ENCODE measurements at regions not wholly inside any gene's neighbourhood (a gene's known extent, or its start where the extent isn't known, plus 50 kb on each side); places are given as distances from the start of the nearest gene placed in this dataset.

DNA sequence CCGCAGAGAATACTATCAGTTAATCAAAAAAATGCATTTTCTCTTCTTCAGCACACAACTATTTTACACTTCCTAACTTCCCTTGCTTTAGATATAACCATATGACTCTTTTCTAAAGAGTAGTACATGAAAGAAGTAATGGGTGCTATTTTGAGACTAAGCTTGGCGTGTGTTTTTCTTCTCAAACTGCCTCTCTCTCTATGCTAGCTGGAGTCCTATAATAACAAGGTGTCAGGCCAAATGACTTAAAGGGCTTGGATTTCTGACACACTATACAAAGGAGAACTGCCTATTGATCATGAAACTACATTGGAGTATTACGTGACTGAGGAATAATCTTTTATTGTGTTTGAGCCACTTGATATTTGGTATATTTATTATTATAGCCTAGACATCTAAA is 1330.1 kb upstream of the SPRY2 start:
- H3K4me2 ChIP-seq (ENCODE audit: insufficient read depth, low read length, poor library complexity, severe bottlenecking) = no peak overlapping the region
- H4K91ac ChIP-seq (ENCODE audit: low read depth, low read length, poor library complexity) = no peak overlapping the region

DNA sequence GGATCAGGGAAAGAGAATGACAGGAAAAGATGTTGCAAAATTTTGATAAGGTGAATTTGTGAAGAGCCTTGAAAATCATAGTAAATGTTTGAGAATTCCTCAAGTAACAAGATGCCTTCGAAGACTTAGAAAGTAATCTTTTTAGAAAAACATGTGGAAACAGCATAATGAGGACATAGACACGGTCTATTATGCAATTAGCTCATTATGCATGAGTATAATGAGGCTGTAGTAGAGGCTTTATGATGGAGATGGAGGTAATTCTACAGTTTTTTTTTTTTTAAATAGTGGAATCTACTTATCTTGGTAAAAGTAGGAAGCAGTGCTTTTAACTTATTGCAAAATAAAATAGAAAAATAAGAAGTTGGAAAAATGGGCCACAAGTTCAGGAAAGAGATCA is 1329.1 kb upstream of the SPRY2 start:
- Histone ChIP-seq H3K18ac (ENCODE audit: low read length) (no peak overlapping the region), H4K8ac (ENCODE audit: low read depth, low read length) (no peak overlapping the region)

More for the DNA sequence above, 1330.1 kb upstream of the SPRY2 start:
- H2BK15ac ChIP-seq (ENCODE audit: low read length) = no peak overlapping the region
- H3K36me3 ChIP-seq (replicated peaks in 1 of 2; ENCODE audit: control insufficient read depth in 2 of 2, insufficient read depth in 2 of 2, low read length in 2 of 2) = no peaks in the 10 kb centered on the region
- WGBS, 2 donors (ENCODE audit: extremely low coverage in 2 of 2, insufficient read length in 2 of 2, insufficient replicate concordance in 1 of 2) = no CpG with 5 or more reads among the region's 3 CpGs
- H3K14ac ChIP-seq (ENCODE audit: low read length) = no peak overlapping the region
- H2BK5ac ChIP-seq (ENCODE audit: low read length) = no peak overlapping the region
- H3K9ac ChIP-seq (ENCODE audit: low read depth, low read length, poor library complexity) = no peak overlapping the region
- no peak overlapping the region for H3K23ac ChIP-seq (ENCODE audit: low read depth, low read length, poor library complexity)
- H2BK12ac ChIP-seq (ENCODE audit: low read length) = no peak overlapping the region
- no peaks in the 10 kb centered on the region for H3K9me3 ChIP-seq (replicated peaks in 1 of 2; ENCODE audit: control insufficient read depth in 2 of 2, insufficient read depth in 1 of 2, low read depth in 1 of 2, low read length in 2 of 2)
- no peak overlapping the region for H3K4ac ChIP-seq (ENCODE audit: low read length)
- H4K8ac ChIP-seq (ENCODE audit: low read depth, low read length) = no peak overlapping the region
- H3K27ac ChIP-seq (replicated peaks; ENCODE audit: low read length) = no peak overlapping the region
- H2BK120ac ChIP-seq (ENCODE audit: low read depth, low read length) = no peak overlapping the region
- no peak overlapping the region for H2AK5ac ChIP-seq (ENCODE audit: low read depth, low read length)
- H3K79me1 ChIP-seq (ENCODE audit: low read depth, low read length) = no peaks in the 10 kb centered on the region
- no peaks in the 10 kb centered on the region for H3K27me3 ChIP-seq (ENCODE audit: control insufficient read depth in 3 of 3, insufficient read depth in 3 of 3, low read depth in 1 of 3, low read length in 3 of 3)
- H3K4me1 ChIP-seq (ENCODE audit: control insufficient read depth in 2 of 2, insufficient read depth in 1 of 2, low read depth in 1 of 2, low read length in 2 of 2) = no peaks in the 10 kb centered on the region
- no peak overlapping the region for H3K4me3 ChIP-seq (ENCODE audit: low read length in 2 of 2)
- H3K18ac ChIP-seq (ENCODE audit: low read length) = no peak overlapping the region
- DNase-seq (ENCODE audit: low spot score) = no peak
- H2AFZ ChIP-seq (ENCODE audit: low read length) = no peak overlapping the region

DNA sequence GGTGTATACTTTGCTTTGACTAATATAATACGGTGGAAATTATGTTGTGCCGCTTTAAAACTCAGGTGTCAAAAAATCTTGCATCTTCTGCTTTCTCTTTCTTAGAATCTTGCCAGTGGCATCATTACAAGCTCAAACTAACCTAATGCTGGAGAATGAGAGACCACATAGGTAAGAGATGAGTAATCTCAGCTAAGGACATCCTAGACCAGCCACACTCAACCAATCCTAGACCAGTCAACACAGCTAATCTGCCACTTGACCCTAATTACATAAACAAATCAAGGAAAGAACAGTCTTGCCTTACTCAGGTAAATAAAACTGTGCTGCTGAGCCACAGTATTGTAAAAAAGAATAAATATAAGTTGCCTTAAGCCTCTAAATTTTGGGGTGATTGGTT is 1323.9 kb upstream of the SPRY2 start:
- no peak overlapping the region for H4K8ac ChIP-seq (ENCODE audit: low read depth, low read length)
- no peak overlapping the region for H2BK12ac ChIP-seq (ENCODE audit: low read length)
- H2AK5ac ChIP-seq (ENCODE audit: low read depth, low read length) = no peak overlapping the region
- H3K4me1 ChIP-seq (ENCODE audit: control insufficient read depth in 2 of 2, insufficient read depth in 1 of 2, low read depth in 1 of 2, low read length in 2 of 2) = no peaks in the 10 kb centered on the region
- no peak overlapping the region for H3K18ac ChIP-seq (ENCODE audit: low read length)
- H3K27me3 ChIP-seq (ENCODE audit: control insufficient read depth in 3 of 3, insufficient read depth in 3 of 3, low read depth in 1 of 3, low read length in 3 of 3) = no peaks in the 10 kb centered on the region
- H3K4me2 ChIP-seq (ENCODE audit: insufficient read depth, low read length, poor library complexity, severe bottlenecking) = no peak overlapping the region
- H3K9me3 ChIP-seq (replicated peaks in 1 of 2; ENCODE audit: control insufficient read depth in 2 of 2, insufficient read depth in 1 of 2, low read depth in 1 of 2, low read length in 2 of 2) = no peaks in the 10 kb centered on the region
- H2BK15ac ChIP-seq (ENCODE audit: low read length) = no peak overlapping the region
- H3K36me3 ChIP-seq (replicated peaks in 1 of 2; ENCODE audit: control insufficient read depth in 2 of 2, insufficient read depth in 2 of 2, low read length in 2 of 2) = no peaks in the 10 kb centered on the region
- H2BK5ac ChIP-seq (ENCODE audit: low read length) = no peak overlapping the region
- H2AFZ ChIP-seq (ENCODE audit: low read length) = no peak overlapping the region
- H3K14ac ChIP-seq (ENCODE audit: low read length) = no peak overlapping the region
- no peak overlapping the region for H3K23ac ChIP-seq (ENCODE audit: low read depth, low read length, poor library complexity)
- no peak overlapping the region for H3K4ac ChIP-seq (ENCODE audit: low read length)
- no peak overlapping the region for H3K27ac ChIP-seq (replicated peaks; ENCODE audit: low read length)
- WGBS, 2 donors (ENCODE audit: extremely low coverage in 2 of 2, insufficient read length in 2 of 2, insufficient replicate concordance in 1 of 2) = no CpG with 5 or more reads among the region's 2 CpGs
- H2BK120ac ChIP-seq (ENCODE audit: low read depth, low read length) = no peak overlapping the region
- DNase-seq (ENCODE audit: low spot score) = no peak
- no peak overlapping the region for H3K4me3 ChIP-seq (ENCODE audit: low read length in 2 of 2)
- H3K9ac ChIP-seq (ENCODE audit: low read depth, low read length, poor library complexity) = no peak overlapping the region
- no peaks in the 10 kb centered on the region for H3K79me1 ChIP-seq (ENCODE audit: low read depth, low read length)
- no peak overlapping the region for H4K91ac ChIP-seq (ENCODE audit: low read depth, low read length, poor library complexity)

More for the DNA sequence above, 1329.1 kb upstream of the SPRY2 start:
- H3K27me3 ChIP-seq (ENCODE audit: control insufficient read depth in 3 of 3, insufficient read depth in 3 of 3, low read depth in 1 of 3, low read length in 3 of 3) = no peaks in the 10 kb centered on the region
- H2BK15ac ChIP-seq (ENCODE audit: low read length) = no peak overlapping the region
- H3K79me1 ChIP-seq (ENCODE audit: low read depth, low read length) = no peaks in the 10 kb centered on the region
- no peaks in the 10 kb centered on the region for H3K36me3 ChIP-seq (replicated peaks in 1 of 2; ENCODE audit: control insufficient read depth in 2 of 2, insufficient read depth in 2 of 2, low read length in 2 of 2)
- no peak overlapping the region for H3K9ac ChIP-seq (ENCODE audit: low read depth, low read length, poor library complexity)
- no peak overlapping the region for H2AFZ ChIP-seq (ENCODE audit: low read length)
- H3K4me1 ChIP-seq (ENCODE audit: control insufficient read depth in 2 of 2, insufficient read depth in 1 of 2, low read depth in 1 of 2, low read length in 2 of 2) = no peaks in the 10 kb centered on the region
- no peak overlapping the region for H3K4me2 ChIP-seq (ENCODE audit: insufficient read depth, low read length, poor library complexity, severe bottlenecking)
- no peak overlapping the region for H2BK120ac ChIP-seq (ENCODE audit: low read depth, low read length)
- H4K91ac ChIP-seq (ENCODE audit: low read depth, low read length, poor library complexity) = no peak overlapping the region
- no peak overlapping the region for H3K4me3 ChIP-seq (ENCODE audit: low read length in 2 of 2)
- H3K14ac ChIP-seq (ENCODE audit: low read length) = no peak overlapping the region
- WGBS, 2 donors (ENCODE audit: extremely low coverage in 2 of 2, insufficient read length in 2 of 2, insufficient replicate concordance in 1 of 2) = no CpG with 5 or more reads among the region's 2 CpGs
- H3K27ac ChIP-seq (replicated peaks; ENCODE audit: low read length) = no peak overlapping the region
- no peaks in the 10 kb centered on the region for H3K9me3 ChIP-seq (replicated peaks in 1 of 2; ENCODE audit: control insufficient read depth in 2 of 2, insufficient read depth in 1 of 2, low read depth in 1 of 2, low read length in 2 of 2)
- no peak overlapping the region for H2AK5ac ChIP-seq (ENCODE audit: low read depth, low read length)
- H3K23ac ChIP-seq (ENCODE audit: low read depth, low read length, poor library complexity) = no peak overlapping the region
- H3K4ac ChIP-seq (ENCODE audit: low read length) = no peak overlapping the region
- H2BK12ac ChIP-seq (ENCODE audit: low read length) = no peak overlapping the region
- no peak for DNase-seq (ENCODE audit: low spot score)
- H2BK5ac ChIP-seq (ENCODE audit: low read length) = no peak overlapping the region

DNA sequence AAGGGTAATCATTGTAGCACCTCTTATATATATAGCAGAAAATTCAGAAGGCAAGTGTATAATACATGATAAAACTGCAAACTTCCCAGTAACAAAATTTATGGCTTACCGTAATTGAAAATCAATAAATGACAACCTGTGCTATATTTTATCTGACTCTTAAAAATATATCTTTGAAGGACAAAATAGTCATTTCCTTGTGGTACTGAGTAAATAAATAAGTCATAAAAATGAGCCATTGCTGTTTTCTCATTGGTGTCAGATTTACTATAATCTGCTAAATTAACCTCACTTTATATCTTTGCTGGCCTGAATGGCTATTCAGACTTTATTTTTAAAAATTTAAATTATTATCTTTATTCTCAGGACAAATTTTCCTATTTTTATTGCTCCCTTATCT is 1319.1 kb upstream of the SPRY2 start:
- no peak overlapping the region for H3K9ac ChIP-seq (ENCODE audit: low read depth, low read length, poor library complexity)
- H3K4me3 ChIP-seq (ENCODE audit: low read length in 2 of 2) = no peak overlapping the region
- H3K36me3 ChIP-seq (replicated peaks in 1 of 2; ENCODE audit: control insufficient read depth in 2 of 2, insufficient read depth in 2 of 2, low read length in 2 of 2) = no peaks in the 10 kb centered on the region
- H2AFZ ChIP-seq (ENCODE audit: low read length) = no peak overlapping the region
- DNase-seq (ENCODE audit: low spot score) = no peak
- H3K14ac ChIP-seq (ENCODE audit: low read length) = no peak overlapping the region
- no peak overlapping the region for H3K4ac ChIP-seq (ENCODE audit: low read length)
- no peak overlapping the region for H3K23ac ChIP-seq (ENCODE audit: low read depth, low read length, poor library complexity)
- no peak overlapping the region for H2BK5ac ChIP-seq (ENCODE audit: low read length)
- no peaks in the 10 kb centered on the region for H3K4me1 ChIP-seq (ENCODE audit: control insufficient read depth in 2 of 2, insufficient read depth in 1 of 2, low read depth in 1 of 2, low read length in 2 of 2)
- H2BK120ac ChIP-seq (ENCODE audit: low read depth, low read length) = no peak overlapping the region
- no CpG with 5 or more reads among the region's 1 CpG for WGBS, 2 donors (ENCODE audit: extremely low coverage in 2 of 2, insufficient read length in 2 of 2, insufficient replicate concordance in 1 of 2)
- H4K91ac ChIP-seq (ENCODE audit: low read depth, low read length, poor library complexity) = no peak overlapping the region
- no peak overlapping the region for H2BK15ac ChIP-seq (ENCODE audit: low read length)
- no peak overlapping the region for H3K18ac ChIP-seq (ENCODE audit: low read length)
- H3K9me3 ChIP-seq (replicated peaks in 1 of 2; ENCODE audit: control insufficient read depth in 2 of 2, insufficient read depth in 1 of 2, low read depth in 1 of 2, low read length in 2 of 2) = no peaks in the 10 kb centered on the region
- H4K8ac ChIP-seq (ENCODE audit: low read depth, low read length) = no peak overlapping the region
- no peak overlapping the region for H2AK5ac ChIP-seq (ENCODE audit: low read depth, low read length)
- H3K27ac ChIP-seq (replicated peaks; ENCODE audit: low read length) = no peak overlapping the region
- no peak overlapping the region for H3K4me2 ChIP-seq (ENCODE audit: insufficient read depth, low read length, poor library complexity, severe bottlenecking)
- H3K27me3 ChIP-seq (ENCODE audit: control insufficient read depth in 3 of 3, insufficient read depth in 3 of 3, low read depth in 1 of 3, low read length in 3 of 3) = no peaks in the 10 kb centered on the region
- no peak overlapping the region for H2BK12ac ChIP-seq (ENCODE audit: low read length)
- H3K79me1 ChIP-seq (ENCODE audit: low read depth, low read length) = no peaks in the 10 kb centered on the region

Measured in neuronal stem cell (in vitro differentiated cells).